ENCODE measurements at regions not wholly inside any gene's neighbourhood (a gene's known extent, or its start where the extent isn't known, plus 50 kb on each side); places are given as distances from the start of the nearest gene placed in this dataset.

DNA sequence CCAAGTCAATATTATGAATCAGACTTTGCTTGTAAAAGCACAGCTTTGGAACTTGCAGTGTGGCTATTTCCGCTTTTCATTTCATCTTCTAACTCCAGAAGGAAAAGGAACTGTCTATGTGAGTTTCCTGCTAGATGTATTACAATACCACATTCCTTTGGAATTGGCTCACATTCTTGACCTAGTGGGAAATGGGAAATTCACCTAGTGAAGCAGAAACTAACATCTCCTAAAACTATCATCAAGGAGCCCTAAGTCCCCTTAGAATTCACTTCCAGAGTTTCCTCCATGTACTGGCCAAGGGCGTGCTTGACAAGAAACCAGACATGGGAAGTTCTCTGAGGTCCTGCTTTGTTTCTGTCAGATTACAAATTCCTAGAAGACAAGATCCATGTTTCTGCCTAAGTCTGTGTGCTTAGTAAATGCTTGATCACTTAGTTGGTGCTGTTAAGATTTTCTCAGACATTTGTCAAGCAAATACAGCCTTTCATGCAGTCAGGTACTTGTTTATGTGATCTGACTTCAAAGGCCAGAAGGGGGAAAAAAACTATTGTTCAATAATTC lies 275.7 kb upstream of the FN1 start (continued):
- TF ChIP-seq, protein P1, sequence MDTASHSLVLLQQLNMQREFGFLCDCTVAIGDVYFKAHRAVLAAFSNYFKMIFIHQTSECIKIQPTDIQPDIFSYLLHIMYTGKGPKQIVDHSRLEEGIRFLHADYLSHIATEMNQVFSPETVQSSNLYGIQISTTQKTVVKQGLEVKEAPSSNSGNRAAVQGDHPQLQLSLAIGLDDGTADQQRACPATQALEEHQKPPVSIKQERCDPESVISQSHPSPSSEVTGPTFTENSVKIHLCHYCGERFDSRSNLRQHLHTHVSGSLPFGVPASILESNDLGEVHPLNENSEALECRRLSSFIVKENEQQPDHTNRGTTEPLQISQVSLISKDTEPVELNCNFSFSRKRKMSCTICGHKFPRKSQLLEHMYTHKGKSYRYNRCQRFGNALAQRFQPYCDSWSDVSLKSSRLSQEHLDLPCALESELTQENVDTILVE (CRISPR knock-in tag; IDR thresholded peaks at IDR 0.05) = peak; percentile 7; the same call in 1 of the 2 replicates
- TF ChIP-seq NFKB2 (CRISPR knock-in tag; IDR thresholded peaks at IDR 0.05; ENCODE audit: borderline replicate concordance) = no peak
- peak; percentile 5 for TF ChIP-seq ASH2L (IDR thresholded peaks at IDR 0.05; ENCODE audit: insufficient read length, low read depth, low read length)
- TF ChIP-seq FOXA3 (CRISPR knock-in tag; IDR thresholded peaks at IDR 0.05) = 0 out of 2 replicates have a peak, but pooled peaks have one; percentile 3
- TF ChIP-seq MEIS1 (CRISPR knock-in tag; IDR thresholded peaks at IDR 0.05; ENCODE audit: borderline replicate concordance) = 0 out of 2 replicates have a peak, but pooled peaks have one; percentile 28
- 0 out of 2 replicates have a peak, but pooled peaks have one; percentile 26 for TF ChIP-seq PHF21A (CRISPR knock-in tag; IDR thresholded peaks at IDR 0.05)
- no peak for TF ChIP-seq RAD21 (CRISPR knock-in tag; IDR thresholded peaks at IDR 0.05)
- TF ChIP-seq, protein P2, sequence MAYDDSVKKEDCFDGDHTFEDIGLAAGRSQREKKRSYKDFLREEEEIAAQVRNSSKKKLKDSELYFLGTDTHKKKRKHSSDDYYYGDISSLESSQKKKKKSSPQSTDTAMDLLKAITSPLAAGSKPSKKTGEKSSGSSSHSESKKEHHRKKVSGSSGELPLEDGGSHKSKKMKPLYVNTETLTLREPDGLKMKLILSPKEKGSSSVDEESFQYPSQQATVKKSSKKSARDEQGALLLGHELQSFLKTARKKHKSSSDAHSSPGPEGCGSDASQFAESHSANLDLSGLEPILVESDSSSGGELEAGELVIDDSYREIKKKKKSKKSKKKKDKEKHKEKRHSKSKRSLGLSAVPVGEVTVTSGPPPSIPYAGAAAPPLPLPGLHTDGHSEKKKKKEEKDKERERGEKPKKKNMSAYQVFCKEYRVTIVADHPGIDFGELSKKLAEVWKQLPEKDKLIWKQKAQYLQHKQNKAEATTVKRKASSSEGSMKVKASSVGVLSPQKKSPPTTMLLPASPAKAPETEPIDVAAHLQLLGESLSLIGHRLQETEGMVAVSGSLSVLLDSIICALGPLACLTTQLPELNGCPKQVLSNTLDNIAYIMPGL (CRISPR knock-in tag; IDR thresholded peaks at IDR 0.05; ENCODE audit: borderline replicate concordance in 1 of 2, low read depth in 1 of 2) = 0 out of 4 replicates have a peak, but pooled peaks of 1 of the 2 experiments have one; percentile 36
- TF ChIP-seq ZNF816 (CRISPR knock-in tag; IDR thresholded peaks at IDR 0.05; ENCODE audit: borderline replicate concordance) = no peak

DNA sequence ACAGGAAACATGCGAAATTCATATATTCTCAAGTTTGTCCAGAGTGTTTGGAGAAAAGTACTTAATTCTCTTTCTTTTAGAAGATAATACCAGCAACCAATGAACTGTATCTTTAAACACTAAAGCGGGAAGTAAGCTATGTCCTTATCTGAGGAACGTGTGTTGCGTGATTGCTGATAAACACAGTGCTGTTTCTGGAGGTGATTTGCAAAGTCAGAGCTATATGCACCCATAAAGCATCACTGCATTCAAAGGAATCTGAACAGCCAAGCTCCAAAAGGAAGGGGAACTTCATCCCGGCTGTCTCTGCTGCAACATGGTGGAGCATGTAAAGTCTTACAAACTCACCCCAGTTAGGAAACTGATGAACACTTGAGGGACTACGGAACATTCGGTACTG lies 271.7 kb upstream of the FN1 start:
- no peak overlapping the region for H3K27ac ChIP-seq (ENCODE audit: extremely low read length, insufficient read depth, low read length)
- no peak overlapping the region for H3K4me2 ChIP-seq (ENCODE audit: low read depth, low read length)
- no peak for TF ChIP-seq TSC22D2 (CRISPR knock-in tag; IDR thresholded peaks at IDR 0.05; ENCODE audit: borderline replicate concordance)
- TF ChIP-seq, protein P3, sequence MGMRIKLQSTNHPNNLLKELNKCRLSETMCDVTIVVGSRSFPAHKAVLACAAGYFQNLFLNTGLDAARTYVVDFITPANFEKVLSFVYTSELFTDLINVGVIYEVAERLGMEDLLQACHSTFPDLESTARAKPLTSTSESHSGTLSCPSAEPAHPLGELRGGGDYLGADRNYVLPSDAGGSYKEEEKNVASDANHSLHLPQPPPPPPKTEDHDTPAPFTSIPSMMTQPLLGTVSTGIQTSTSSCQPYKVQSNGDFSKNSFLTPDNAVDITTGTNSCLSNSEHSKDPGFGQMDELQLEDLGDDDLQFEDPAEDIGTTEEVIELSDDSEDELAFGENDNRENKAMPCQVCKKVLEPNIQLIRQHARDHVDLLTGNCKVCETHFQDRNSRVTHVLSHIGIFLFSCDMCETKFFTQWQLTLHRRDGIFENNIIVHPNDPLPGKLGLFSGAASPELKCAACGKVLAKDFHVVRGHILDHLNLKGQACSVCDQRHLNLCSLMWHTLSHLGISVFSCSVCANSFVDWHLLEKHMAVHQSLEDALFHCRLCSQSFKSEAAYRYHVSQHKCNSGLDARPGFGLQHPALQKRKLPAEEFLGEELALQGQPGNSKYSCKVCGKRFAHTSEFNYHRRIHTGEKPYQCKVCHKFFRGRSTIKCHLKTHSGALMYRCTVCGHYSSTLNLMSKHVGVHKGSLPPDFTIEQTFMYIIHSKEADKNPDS (CRISPR knock-in tag; IDR thresholded peaks at IDR 0.05) = no peak
- no peak for TF ChIP-seq GATA4 (IDR thresholded peaks at IDR 0.05; ENCODE audit: borderline replicate concordance, low read depth)
- TF ChIP-seq ZNF841 (CRISPR knock-in tag; IDR thresholded peaks at IDR 0.05; ENCODE audit: borderline replicate concordance) = no peak
- no peak for TF ChIP-seq SMAD1 (CRISPR knock-in tag; IDR thresholded peaks at IDR 0.05; ENCODE audit: borderline replicate concordance, low read depth)
- no peak for TF ChIP-seq ZNF124 (CRISPR knock-in tag; IDR thresholded peaks at IDR 0.05)
- DNase-seq (ENCODE audit: low spot score) (no peak), FAIRE-seq (no peak), ATAC-seq (no peak)
- no peaks in the 10 kb centered on the region for H3K9me3 ChIP-seq (ENCODE audit: low read length)
- POLR2A ChIA-PET = interaction anchor here (1.8 kb wide), 1 partner anchor 14 kb away, joined by 4 read pairs; no protein-coding TSS in a partner anchor
- H3K36me3 ChIP-seq (replicated peaks in 1 of 2; ENCODE audit: control insufficient read depth in 1 of 2, insufficient read depth in 2 of 2, low read length in 2 of 2) = no peaks in the 10 kb centered on the region
- peaks cover 55% of the 10 kb centered on the region for H3K4me1 ChIP-seq (ENCODE audit: insufficient read depth, low read length)
- CTCF ChIA-PET (ENCODE audit: low intra/inter-chr PET ratio, low total read pairs) = no interaction called here
- no peaks in the 10 kb centered on the region for H4K20me1 ChIP-seq (ENCODE audit: insufficient read depth, low read length)
- intact Hi-C loops (cut with micrococcal nuclease; ENCODE audit: unreplicated experiment) (no loop called here), in situ Hi-C loops (cut with HindIII; ENCODE audit: extremely low pct_ligation_motif_present, low pct_unique_long_range_greater_than_20kb) (no loop called here)
- WGBS (ENCODE audit: low lambda C conversion rate) = 97% methylated on average over 7 of the region's 7 CpGs
- H3K4me3 ChIP-seq (replicated peaks in 1 of 3; ENCODE audit: insufficient read depth in 1 of 3, low read depth in 2 of 3, low read length in 3 of 3) = no peak overlapping the region
- no peaks in the 10 kb centered on the region for H3K27me3 ChIP-seq (ENCODE audit: control insufficient read depth in 1 of 2, insufficient read depth in 2 of 2, low read length in 2 of 2)
- BruUV-seq (replicated peaks) = no TSS peak
- H2AFZ ChIP-seq (ENCODE audit: low read length) = no peak overlapping the region
- no peaks in the 10 kb centered on the region for H3K79me2 ChIP-seq (ENCODE audit: insufficient read depth, low read length)
- no peak overlapping the region for H3K9ac ChIP-seq (ENCODE audit: insufficient read depth, low read depth, low read length)

Data from HepG2 (cell line).